HCEC 1CT (cell line): ENCODE measurements at regions not wholly inside any gene's neighbourhood (a gene's known extent, or its start where the extent isn't known, plus 50 kb on each side); places are given as distances from the start of the nearest gene placed in this dataset.
A peak's percentile ranks its signal among the peaks of the same experiment; 100 is the strongest.

Experiments used
- DNase-seq: peaks from one replicate; pipeline ENCODE4 v3.0.0-alpha.2; 2017

- DNase-seq = no peak
Observed at GRCh38 chr20:40961176-40961575, 67.4 kb upstream of the TOP1 start.

- DNase-seq = no peak
Observed at GRCh38 chr20:40961686-40962640, 66.7 kb upstream of the TOP1 start.

- peak; percentile 49 for DNase-seq
Observed at GRCh38 chr20:40962733-40963504, 65.7 kb upstream of the TOP1 start.

- no peak for DNase-seq
Observed at GRCh38 chr20:40963505-40963845, 65.1 kb upstream of the TOP1 start.

GRCh38 chr20:40965671-40966070 lies 63.0 kb upstream of the TOP1 start:
- no peak for DNase-seq

GRCh38 chr20:40966103-40966502 lies 62.5 kb upstream of the TOP1 start:
- no peak for DNase-seq

GRCh38 chr20:40966516-40967185 lies 62.0 kb upstream of the TOP1 start:
- DNase-seq = no peak

- no peak for DNase-seq
Observed at GRCh38 chr20:40967700-40968099, 60.9 kb upstream of the TOP1 start.

- peak; percentile 51 for DNase-seq
Observed at GRCh38 chr20:40968816-40969562, 59.6 kb upstream of the TOP1 start.

- DNase-seq = no peak
Observed at GRCh38 chr20:40970218-40970617, 58.4 kb upstream of the TOP1 start.

GRCh38 chr20:40977218-40977617 lies 51.4 kb upstream of the TOP1 start:
- no peak for DNase-seq

- DNase-seq = no peak
Observed at GRCh38 chr20:40978761-40979160, 49.9 kb upstream of the TOP1 start.
